ENCODE measurements at regions not wholly inside any gene's neighbourhood (a gene's known extent, or its start where the extent isn't known, plus 50 kb on each side); places are given as distances from the start of the nearest gene placed in this dataset.

DNA sequence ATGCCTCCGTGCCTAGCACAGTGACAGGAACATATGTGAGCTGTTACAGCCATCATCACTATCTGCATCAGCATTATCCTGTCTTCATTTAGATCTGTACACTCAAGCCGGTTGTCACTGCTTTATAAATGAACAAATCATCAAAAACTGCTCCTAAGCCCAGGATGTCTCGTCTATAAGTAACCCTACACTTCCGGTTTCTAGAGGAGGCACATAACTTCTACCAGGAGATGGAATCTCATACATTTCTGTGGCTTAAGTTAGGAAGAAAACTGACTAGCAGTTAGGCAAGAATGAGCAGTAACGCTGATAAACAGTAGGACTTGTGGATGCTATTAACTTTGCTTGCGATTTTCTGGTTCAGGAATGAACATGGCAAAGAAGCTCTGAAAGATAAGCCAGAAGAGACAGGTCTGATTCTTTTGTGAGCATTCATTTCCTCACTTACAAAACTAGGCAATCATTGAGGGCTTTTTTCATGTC lies 1199.2 kb downstream of the SORCS3 start (continued):
- TF ChIP-seq E2F1 (CRISPR knock-in tag; IDR thresholded peaks at IDR 0.05): no peak
- TF ChIP-seq, protein P1, sequence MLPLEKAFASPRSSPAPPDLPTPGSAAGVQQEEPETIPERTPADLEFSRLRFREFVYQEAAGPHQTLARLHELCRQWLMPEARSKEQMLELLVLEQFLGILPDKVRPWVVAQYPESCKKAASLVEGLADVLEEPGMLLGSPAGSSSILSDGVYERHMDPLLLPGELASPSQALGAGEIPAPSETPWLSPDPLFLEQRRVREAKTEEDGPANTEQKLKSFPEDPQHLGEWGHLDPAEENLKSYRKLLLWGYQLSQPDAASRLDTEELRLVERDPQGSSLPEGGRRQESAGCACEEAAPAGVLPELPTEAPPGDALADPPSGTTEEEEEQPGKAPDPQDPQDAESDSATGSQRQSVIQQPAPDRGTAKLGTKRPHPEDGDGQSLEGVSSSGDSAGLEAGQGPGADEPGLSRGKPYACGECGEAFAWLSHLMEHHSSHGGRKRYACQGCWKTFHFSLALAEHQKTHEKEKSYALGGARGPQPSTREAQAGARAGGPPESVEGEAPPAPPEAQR (CRISPR knock-in tag; IDR thresholded peaks at IDR 0.05): no peak
- TF ChIP-seq ZBTB43 (CRISPR knock-in tag; IDR thresholded peaks at IDR 0.05): no peak
- TF ChIP-seq HMGA2 (CRISPR knock-in tag; IDR thresholded peaks at IDR 0.05): no peak
- no peak for TF ChIP-seq CREB1 (CRISPR knock-in tag; IDR thresholded peaks at IDR 0.05)
- no peak for TF ChIP-seq NFYB (CRISPR knock-in tag; conservative IDR thresholded peaks at IDR 0.05; ENCODE audit: low read depth)
- TF ChIP-seq, protein P2, sequence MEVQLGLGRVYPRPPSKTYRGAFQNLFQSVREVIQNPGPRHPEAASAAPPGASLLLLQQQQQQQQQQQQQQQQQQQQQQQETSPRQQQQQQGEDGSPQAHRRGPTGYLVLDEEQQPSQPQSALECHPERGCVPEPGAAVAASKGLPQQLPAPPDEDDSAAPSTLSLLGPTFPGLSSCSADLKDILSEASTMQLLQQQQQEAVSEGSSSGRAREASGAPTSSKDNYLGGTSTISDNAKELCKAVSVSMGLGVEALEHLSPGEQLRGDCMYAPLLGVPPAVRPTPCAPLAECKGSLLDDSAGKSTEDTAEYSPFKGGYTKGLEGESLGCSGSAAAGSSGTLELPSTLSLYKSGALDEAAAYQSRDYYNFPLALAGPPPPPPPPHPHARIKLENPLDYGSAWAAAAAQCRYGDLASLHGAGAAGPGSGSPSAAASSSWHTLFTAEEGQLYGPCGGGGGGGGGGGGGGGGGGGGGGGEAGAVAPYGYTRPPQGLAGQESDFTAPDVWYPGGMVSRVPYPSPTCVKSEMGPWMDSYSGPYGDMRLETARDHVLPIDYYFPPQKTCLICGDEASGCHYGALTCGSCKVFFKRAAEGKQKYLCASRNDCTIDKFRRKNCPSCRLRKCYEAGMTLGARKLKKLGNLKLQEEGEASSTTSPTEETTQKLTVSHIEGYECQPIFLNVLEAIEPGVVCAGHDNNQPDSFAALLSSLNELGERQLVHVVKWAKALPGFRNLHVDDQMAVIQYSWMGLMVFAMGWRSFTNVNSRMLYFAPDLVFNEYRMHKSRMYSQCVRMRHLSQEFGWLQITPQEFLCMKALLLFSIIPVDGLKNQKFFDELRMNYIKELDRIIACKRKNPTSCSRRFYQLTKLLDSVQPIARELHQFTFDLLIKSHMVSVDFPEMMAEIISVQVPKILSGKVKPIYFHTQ (CRISPR knock-in tag; IDR thresholded peaks at IDR 0.05): no peak
- no peak for TF ChIP-seq FOXP1 (CRISPR knock-in tag; IDR thresholded peaks at IDR 0.05; ENCODE audit: borderline replicate concordance)
- TF ChIP-seq NR1H2 (CRISPR knock-in tag; IDR thresholded peaks at IDR 0.05): no peak
- TF ChIP-seq ZNF396 (CRISPR knock-in tag; IDR thresholded peaks at IDR 0.05; ENCODE audit: borderline replicate concordance): no peak
- no peak for TF ChIP-seq JAZF1 (CRISPR knock-in tag; IDR thresholded peaks at IDR 0.05)
- no peak for TF ChIP-seq ATF2 (CRISPR knock-in tag; IDR thresholded peaks at IDR 0.05; ENCODE audit: borderline replicate concordance, low read depth)

GRCh38 chr10:105838392-105838791 lies 1197.3 kb downstream of the SORCS3 start:
- no peaks in the 10 kb centered on the region for H3K36me3 Mint-ChIP-seq
- CTCF ChIA-PET: no interaction called here
- TF ChIP-seq, protein P3, sequence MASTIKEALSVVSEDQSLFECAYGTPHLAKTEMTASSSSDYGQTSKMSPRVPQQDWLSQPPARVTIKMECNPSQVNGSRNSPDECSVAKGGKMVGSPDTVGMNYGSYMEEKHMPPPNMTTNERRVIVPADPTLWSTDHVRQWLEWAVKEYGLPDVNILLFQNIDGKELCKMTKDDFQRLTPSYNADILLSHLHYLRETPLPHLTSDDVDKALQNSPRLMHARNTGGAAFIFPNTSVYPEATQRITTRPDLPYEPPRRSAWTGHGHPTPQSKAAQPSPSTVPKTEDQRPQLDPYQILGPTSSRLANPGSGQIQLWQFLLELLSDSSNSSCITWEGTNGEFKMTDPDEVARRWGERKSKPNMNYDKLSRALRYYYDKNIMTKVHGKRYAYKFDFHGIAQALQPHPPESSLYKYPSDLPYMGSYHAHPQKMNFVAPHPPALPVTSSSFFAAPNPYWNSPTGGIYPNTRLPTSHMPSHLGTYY (CRISPR knock-in tag; IDR thresholded peaks at IDR 0.05): no peak
- TF ChIP-seq FOXJ3 (CRISPR knock-in tag; IDR thresholded peaks at IDR 0.05; ENCODE audit: borderline replicate concordance) (no peak), NFE2L1 (CRISPR knock-in tag; IDR thresholded peaks at IDR 0.05) (no peak), ZNF121 (CRISPR knock-in tag; IDR thresholded peaks at IDR 0.05) (no peak), SMAD4 (CRISPR knock-in tag; IDR thresholded peaks at IDR 0.05) (no peak), FOXP1 (CRISPR knock-in tag; IDR thresholded peaks at IDR 0.05; ENCODE audit: borderline replicate concordance) (no peak), JAZF1 (CRISPR knock-in tag; IDR thresholded peaks at IDR 0.05) (no peak), ZNF317 (CRISPR knock-in tag; IDR thresholded peaks at IDR 0.05; ENCODE audit: borderline replicate concordance, low read depth) (no peak), ZBTB43 (CRISPR knock-in tag; IDR thresholded peaks at IDR 0.05) (no peak), ZNF396 (CRISPR knock-in tag; IDR thresholded peaks at IDR 0.05; ENCODE audit: borderline replicate concordance) (no peak), ZNF423 (CRISPR knock-in tag; IDR thresholded peaks at IDR 0.05) (no peak), ELF4 (CRISPR knock-in tag; IDR thresholded peaks at IDR 0.05; ENCODE audit: low read depth) (no peak), PRRX2 (CRISPR knock-in tag; IDR thresholded peaks at IDR 0.05) (no peak)
- TF ChIP-seq, protein P4, sequence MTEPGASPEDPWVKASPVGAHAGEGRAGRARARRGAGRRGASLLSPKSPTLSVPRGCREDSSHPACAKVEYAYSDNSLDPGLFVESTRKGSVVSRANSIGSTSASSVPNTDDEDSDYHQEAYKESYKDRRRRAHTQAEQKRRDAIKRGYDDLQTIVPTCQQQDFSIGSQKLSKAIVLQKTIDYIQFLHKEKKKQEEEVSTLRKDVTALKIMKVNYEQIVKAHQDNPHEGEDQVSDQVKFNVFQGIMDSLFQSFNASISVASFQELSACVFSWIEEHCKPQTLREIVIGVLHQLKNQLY (CRISPR knock-in tag; IDR thresholded peaks at IDR 0.05): no peak
- TF ChIP-seq, protein P5, sequence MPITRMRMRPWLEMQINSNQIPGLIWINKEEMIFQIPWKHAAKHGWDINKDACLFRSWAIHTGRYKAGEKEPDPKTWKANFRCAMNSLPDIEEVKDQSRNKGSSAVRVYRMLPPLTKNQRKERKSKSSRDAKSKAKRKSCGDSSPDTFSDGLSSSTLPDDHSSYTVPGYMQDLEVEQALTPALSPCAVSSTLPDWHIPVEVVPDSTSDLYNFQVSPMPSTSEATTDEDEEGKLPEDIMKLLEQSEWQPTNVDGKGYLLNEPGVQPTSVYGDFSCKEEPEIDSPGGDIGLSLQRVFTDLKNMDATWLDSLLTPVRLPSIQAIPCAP (CRISPR knock-in tag; IDR thresholded peaks at IDR 0.05): no peak

More at GRCh38 chr10:105838392-105838791, 1197.3 kb downstream of the SORCS3 start:
- peaks cover 33% of the 10 kb centered on the region for H3K4me1 Mint-ChIP-seq
- POLR2A ChIA-PET: no interaction called here
- ATAC-seq: no peak
- DNase-seq (ENCODE audit: low spot score): no peak
- no peaks in the 10 kb centered on the region for H3K9me3 Mint-ChIP-seq
- no peaks in the 10 kb centered on the region for H3K27me3 Mint-ChIP-seq (ENCODE audit: low read depth)
- no peak overlapping the region for H3K27ac Mint-ChIP-seq
- no peak overlapping the region for H3K4me3 Mint-ChIP-seq
